HG02571 (cell line): ENCODE measurements at regions not wholly inside any gene's neighbourhood (a gene's known extent, or its start where the extent isn't known, plus 50 kb on each side); places are given as distances from the start of the nearest gene placed in this dataset.
"Not testable (repeated sequence)": the region's sequence is repeated elsewhere in the genome, so short reads cannot be mapped to it uniquely, and the experiment has no call there.

ENCODE experiments used
- ATAC-seq: cut with Tn5 transposase; IDR thresholded peaks from one replicate; pipeline ENCODE4 v1.9.1; 2021; ENCODE audit warnings: mild to moderate bottlenecking, moderate library complexity; ENCODE audit not compliant: unreplicated experiment

GRCh38 chr3:68676136-68676535 is 256.2 kb downstream of the TAFA4 start:
- no peak for ATAC-seq

- ATAC-seq = no peak
Measured at GRCh38 chr3:68667346-68667745, 265.0 kb downstream of the TAFA4 start.

- ATAC-seq = no peak
Measured at GRCh38 chr3:68666429-68667136, 265.8 kb downstream of the TAFA4 start.

- ATAC-seq = no peak
Measured at GRCh38 chr3:68664276-68664675, 268.1 kb downstream of the TAFA4 start.

- no peak for ATAC-seq
Measured at GRCh38 chr3:68662176-68662575, 270.2 kb downstream of the TAFA4 start.

GRCh38 chr3:68650657-68651056 is 281.7 kb downstream of the TAFA4 start:
- not testable (repeated sequence) for ATAC-seq

- ATAC-seq = no peak
Measured at GRCh38 chr3:68648494-68648893, 283.9 kb downstream of the TAFA4 start.

- ATAC-seq = no peak
Measured at GRCh38 chr3:68631850-68632545, 300.3 kb downstream of the TAFA4 start.

- ATAC-seq = no peak
Measured at GRCh38 chr3:68620211-68620610, 312.1 kb downstream of the TAFA4 start.

- no peak for ATAC-seq
Measured at GRCh38 chr3:68614087-68614486, 318.3 kb downstream of the TAFA4 start.

GRCh38 chr3:68571321-68571720 is 361.0 kb downstream of the TAFA4 start:
- no peak for ATAC-seq

GRCh38 chr3:68560728-68561127 is 371.6 kb downstream of the TAFA4 start:
- no peak for ATAC-seq

- ATAC-seq = no peak
Measured at GRCh38 chr3:68535782-68536181, 396.6 kb downstream of the TAFA4 start.

- ATAC-seq = no peak
Measured at GRCh38 chr3:68523330-68523729, 409.0 kb downstream of the TAFA4 start.

- ATAC-seq = no peak
Measured at GRCh38 chr3:68515237-68515636, 417.1 kb downstream of the TAFA4 start.

GRCh38 chr3:68504201-68504600 is 428.1 kb downstream of the TAFA4 start:
- no peak for ATAC-seq

- not testable (repeated sequence) for ATAC-seq
Measured at GRCh38 chr3:68485845-68486244, 446.5 kb downstream of the TAFA4 start.

- no peak for ATAC-seq
Measured at GRCh38 chr3:68485051-68485450, 447.3 kb downstream of the TAFA4 start.

- no peak for ATAC-seq
Measured at GRCh38 chr3:68483601-68484000, 448.7 kb downstream of the TAFA4 start.

GRCh38 chr3:68483041-68483440 is 449.3 kb downstream of the TAFA4 start:
- ATAC-seq = no peak

GRCh38 chr3:68482565-68482964 is 449.8 kb downstream of the TAFA4 start:
- no peak for ATAC-seq

- ATAC-seq = no peak
Measured at GRCh38 chr3:68479779-68480178, 452.6 kb downstream of the TAFA4 start.
